Stomach (tissue), 4 donors: ENCODE measurements at regions not wholly inside any gene's neighbourhood (a gene's known extent, or its start where the extent isn't known, plus 50 kb on each side); places are given as distances from the start of the nearest gene placed in this dataset.

ENCODE experiments used
- CTCF ChIP-seq, 7 experiments: fragments of 450-650 bp in 4 of 7; fragments of 200-600 bp in 3 of 7; sonication (generic) in 3 of 7; IDR thresholded peaks; one replicate each; pipeline ENCODE4 v1.5.1; 2016 to 2019; ENCODE audit warnings: antibody characterized with exemption in 7 of 7, control low read depth in 2 of 7, mild to moderate bottlenecking in 1 of 7
- POLR2A ChIP-seq, 4 donors: fragments of 450-650 bp; IDR thresholded peaks; one replicate each; pipeline ENCODE4 v1.6.1; 2016; ENCODE audit warnings: antibody characterized with exemption in 4 of 4, control low read depth in 2 of 4, mild to moderate bottlenecking in 1 of 4, moderate library complexity in 1 of 4
- POLR2AphosphoS5 ChIP-seq, 3 donors: sonication (generic); formaldehyde crosslinking; IDR thresholded peaks; one replicate each; pipeline ENCODE4 v1.6.1; 2016; ENCODE audit warnings: antibody characterized with exemption in 3 of 3

- TF ChIP-seq POLR2A (IDR thresholded peaks at IDR 0.05): no peak
- no peak for TF ChIP-seq CTCF (IDR thresholded peaks at IDR 0.05)
- no peak for TF ChIP-seq POLR2AphosphoS5 (IDR thresholded peaks at IDR 0.05)
These were observed 276.6 kb upstream of the IRX2 start for GRCh38 chr5:3027866-3028635.
